C4-2B (cell line): ENCODE measurements at regions not wholly inside any gene's neighbourhood (a gene's known extent, or its start where the extent isn't known, plus 50 kb on each side); places are given as distances from the start of the nearest gene placed in this dataset.

Experiments
- ZFX ChIP-seq: fragments of 450-650 bp; IDR thresholded peaks from 2 replicates; pipeline ENCODE4 v1.6.1; 2017
- TF ChIP-seq, protein P1 (sequence below): fragments of 450-650 bp; conservative IDR thresholded peaks from 2 replicates; pipeline ENCODE4 v1.5.1; 2017; ENCODE audit warnings: mild to moderate bottlenecking

DNA sequence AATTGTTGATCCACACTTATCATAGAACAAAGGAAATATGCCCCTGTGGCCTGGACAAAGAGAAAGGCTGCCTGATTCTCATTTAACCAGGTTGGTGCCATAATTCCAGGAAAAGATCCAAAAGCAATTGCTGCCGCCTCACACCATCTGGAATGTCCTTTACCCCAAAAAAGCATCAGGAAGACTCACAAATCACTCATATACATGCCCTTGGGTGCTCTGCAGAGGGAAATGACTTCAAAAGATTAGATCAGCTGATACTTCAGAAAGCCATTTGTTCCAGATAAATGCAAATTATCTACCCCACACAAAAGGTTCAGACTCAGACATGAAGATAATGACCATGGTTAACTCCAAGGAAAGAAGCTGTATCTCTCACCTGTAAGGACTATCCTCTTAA is 285.8 kb downstream of the C1D start:
- TF ChIP-seq, protein P1, sequence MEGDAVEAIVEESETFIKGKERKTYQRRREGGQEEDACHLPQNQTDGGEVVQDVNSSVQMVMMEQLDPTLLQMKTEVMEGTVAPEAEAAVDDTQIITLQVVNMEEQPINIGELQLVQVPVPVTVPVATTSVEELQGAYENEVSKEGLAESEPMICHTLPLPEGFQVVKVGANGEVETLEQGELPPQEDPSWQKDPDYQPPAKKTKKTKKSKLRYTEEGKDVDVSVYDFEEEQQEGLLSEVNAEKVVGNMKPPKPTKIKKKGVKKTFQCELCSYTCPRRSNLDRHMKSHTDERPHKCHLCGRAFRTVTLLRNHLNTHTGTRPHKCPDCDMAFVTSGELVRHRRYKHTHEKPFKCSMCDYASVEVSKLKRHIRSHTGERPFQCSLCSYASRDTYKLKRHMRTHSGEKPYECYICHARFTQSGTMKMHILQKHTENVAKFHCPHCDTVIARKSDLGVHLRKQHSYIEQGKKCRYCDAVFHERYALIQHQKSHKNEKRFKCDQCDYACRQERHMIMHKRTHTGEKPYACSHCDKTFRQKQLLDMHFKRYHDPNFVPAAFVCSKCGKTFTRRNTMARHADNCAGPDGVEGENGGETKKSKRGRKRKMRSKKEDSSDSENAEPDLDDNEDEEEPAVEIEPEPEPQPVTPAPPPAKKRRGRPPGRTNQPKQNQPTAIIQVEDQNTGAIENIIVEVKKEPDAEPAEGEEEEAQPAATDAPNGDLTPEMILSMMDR: no peak
- TF ChIP-seq ZFX: no peak
